ENCODE measurements at regions not wholly inside any gene's neighbourhood (a gene's known extent, or its start where the extent isn't known, plus 50 kb on each side); places are given as distances from the start of the nearest gene placed in this dataset.
A peak's percentile ranks its signal among the peaks of the same experiment; 100 is the strongest.

- RAD21 ChIA-PET (ENCODE audit: unreplicated experiment): no interaction called here
- no peak overlapping the region for H3K4me2 ChIP-seq (ENCODE audit: control insufficient read depth, insufficient read depth)
- TF ChIP-seq SKIL (IDR thresholded peaks at IDR 0.05; ENCODE audit: low read depth, poor library complexity, severe bottlenecking): no peak
- no peak for TF ChIP-seq BCLAF1 (IDR thresholded peaks at IDR 0.05)
- no peak for TF ChIP-seq STAT1 (conservative IDR thresholded peaks at IDR 0.05)
- TF ChIP-seq CTCF (IDR thresholded peaks at IDR 0.05 in 2 of 3, conservative IDR thresholded peaks at IDR 0.05 in 1 of 3; ENCODE audit: control insufficient read depth in 2 of 3, extremely low read depth in 1 of 3, insufficient read depth in 1 of 3, low read depth in 3 of 3, low read length in 3 of 3): 0 out of 6 replicates have a peak, but pooled peaks of 1 of the 3 experiments have one; percentile 1
- no peak for TF ChIP-seq TBL1XR1 (IDR thresholded peaks at IDR 0.05; ENCODE audit: low read depth, low read length)
- TF ChIP-seq RAD21 (IDR thresholded peaks at IDR 0.05; ENCODE audit: insufficient read depth, low read depth, low read length): 0 out of 2 replicates have a peak, but pooled peaks have one; percentile 2
- no peak for TF ChIP-seq NFYA (IDR thresholded peaks at IDR 0.05; ENCODE audit: borderline replicate concordance, low read depth, low read length)
- TF ChIP-seq, protein P1, sequence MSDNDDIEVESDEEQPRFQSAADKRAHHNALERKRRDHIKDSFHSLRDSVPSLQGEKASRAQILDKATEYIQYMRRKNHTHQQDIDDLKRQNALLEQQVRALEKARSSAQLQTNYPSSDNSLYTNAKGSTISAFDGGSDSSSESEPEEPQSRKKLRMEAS (IDR thresholded peaks at IDR 0.05; ENCODE audit: low read depth, low read length): no peak
- TF ChIP-seq SP1 (IDR thresholded peaks at IDR 0.05; ENCODE audit: low read depth, low read length): no peak
- no peak for TF ChIP-seq BCL11A (IDR thresholded peaks at IDR 0.05; ENCODE audit: low read depth, low read length)
- no peak for TF ChIP-seq MTA2 (IDR thresholded peaks at IDR 0.05; ENCODE audit: low read depth)
- POLR2A ChIA-PET: no interaction called here
- H3K9ac ChIP-seq (ENCODE audit: control insufficient read depth, insufficient read depth, low read length): no peak overlapping the region
- no peaks in the 10 kb centered on the region for H3K9me3 ChIP-seq (replicated peaks; ENCODE audit: control insufficient read depth, insufficient read depth, low read length)
- H3K36me3 ChIP-seq (ENCODE audit: control insufficient read depth in 2 of 2, insufficient read depth in 2 of 2, low read length in 1 of 2): no peaks in the 10 kb centered on the region
- H3K27ac ChIP-seq (ENCODE audit: control insufficient read depth, insufficient read depth): no peak overlapping the region
- in situ Hi-C loops (cut with MboI) (no loop called here), intact Hi-C loops (cut with micrococcal nuclease; ENCODE audit: unreplicated experiment) (no loop called here)
- 25% methylated on average over 9 of the region's 9 CpGs for WGBS (ENCODE audit: insufficient coverage, insufficient replicate concordance, low lambda C conversion rate, missing lambda C conversion rate)
- H3K4me1 ChIP-seq (ENCODE audit: control insufficient read depth, insufficient read depth, low read length): no peaks in the 10 kb centered on the region
- H3K4me3 ChIP-seq: no peak overlapping the region
- H4K20me1 ChIP-seq (ENCODE audit: control insufficient read depth, insufficient read depth): no peaks in the 10 kb centered on the region
- ATAC-seq (no peak), DNase-seq (ENCODE audit: low read depth, low spot score) (no peak), FAIRE-seq (no peak)
- no peaks in the 10 kb centered on the region for H3K79me2 ChIP-seq (ENCODE audit: control insufficient read depth, insufficient read depth, low read length)
- BruUV-seq (replicated peaks): no TSS peak
- CTCF ChIA-PET: no interaction called here
- no peak overlapping the region for H2AFZ ChIP-seq (ENCODE audit: control insufficient read depth, low read depth, low read length)
- peaks cover 0 to 3% of the 10 kb centered on the region in 2 experiments; a peak in 2 of 4 replicates for H3K27me3 ChIP-seq (replicated peaks in 1 of 2; ENCODE audit: control insufficient read depth in 2 of 2, insufficient read depth in 2 of 2, low read length in 1 of 2)
- SMC1A ChIA-PET (ENCODE audit: uncharacterized antibody, unreplicated experiment): no interaction called here
Measured at GRCh38 chr21:39088831-39089380, 94.3 kb downstream of the PSMG1 start.

Data from GM12878 (cell line).